ENCODE measurements at regions not wholly inside any gene's neighbourhood (a gene's known extent, or its start where the extent isn't known, plus 50 kb on each side); places are given as distances from the start of the nearest gene placed in this dataset.
"Not testable (repeated sequence)": the region's sequence is repeated elsewhere in the genome, so short reads cannot be mapped to it uniquely, and the experiment has no call there.

DNA sequence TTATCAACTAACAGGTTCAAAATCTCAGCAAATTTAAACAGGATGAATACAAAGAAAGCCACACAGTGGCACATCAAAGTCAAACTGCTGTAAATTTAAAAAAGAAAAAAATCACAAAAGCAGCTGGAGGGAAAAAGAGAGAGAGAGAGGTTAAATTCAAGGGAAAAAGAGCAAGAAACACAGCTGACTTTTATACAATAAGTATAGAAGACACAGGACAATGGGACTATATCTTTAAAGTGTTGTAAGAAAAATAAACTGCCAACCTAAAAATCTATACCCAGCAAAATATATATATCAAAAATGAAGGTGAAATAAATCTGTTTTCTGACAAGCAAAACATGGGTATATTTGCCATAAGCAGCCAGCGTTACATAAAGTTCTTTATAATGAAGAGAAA, 261.5 kb downstream of the TLE1 start:
- DNase-seq (ENCODE audit: low read depth): no peak

DNA sequence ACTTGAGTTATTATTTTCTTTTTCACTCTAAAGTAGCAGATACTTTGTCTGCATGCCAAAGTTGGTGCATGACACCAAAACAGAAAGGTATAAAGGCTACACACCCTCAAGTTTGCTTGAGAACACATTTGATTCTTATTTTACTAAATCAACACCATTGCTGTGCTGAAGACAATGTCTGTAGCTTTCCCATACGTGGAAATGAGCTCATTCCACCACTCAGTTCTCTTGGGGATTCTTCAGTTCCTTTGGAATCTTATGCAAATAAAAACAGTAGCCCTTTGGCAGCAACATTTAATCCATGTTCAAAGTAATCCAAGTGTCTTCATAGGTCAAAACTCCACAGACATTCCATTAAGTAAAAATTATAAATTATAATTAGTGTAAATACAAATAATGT, 264.9 kb downstream of the TLE1 start:
- no peak for DNase-seq (ENCODE audit: low read depth)

DNA sequence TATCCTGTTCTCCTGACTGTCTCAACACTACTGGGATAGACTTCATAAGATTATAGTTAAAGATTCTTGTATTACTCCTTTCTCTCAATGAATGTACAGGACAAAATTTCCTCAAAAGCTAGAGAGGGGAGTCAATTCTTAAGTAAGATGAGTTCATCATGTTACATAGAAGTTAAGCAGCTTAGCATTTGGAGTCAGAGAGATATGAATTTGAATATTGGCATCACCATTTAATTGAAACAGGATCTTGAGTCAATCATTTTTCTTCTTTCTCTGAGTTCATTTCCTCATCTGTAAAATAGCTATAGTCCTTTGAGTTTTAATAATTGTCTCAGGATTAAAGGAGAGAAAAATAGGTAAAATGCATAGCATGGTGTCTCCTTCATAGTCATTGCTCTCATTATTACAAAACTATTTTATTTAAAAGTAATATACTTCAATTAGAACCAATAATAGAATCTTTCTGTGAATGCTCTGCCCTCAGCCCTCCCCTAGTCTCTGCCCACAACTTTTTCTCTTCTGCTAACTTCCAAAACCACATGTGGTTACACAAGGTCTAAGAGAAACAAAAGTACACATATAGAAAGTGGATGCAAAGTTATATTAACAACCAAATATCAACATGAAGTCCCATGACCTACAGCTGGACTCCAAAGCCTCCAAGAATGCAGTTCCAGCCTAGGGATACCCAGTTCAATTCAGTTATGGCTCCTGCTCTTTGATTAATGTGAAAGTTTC, 265.6 kb downstream of the TLE1 start:
- DNase-seq (ENCODE audit: low read depth): no peak

DNA sequence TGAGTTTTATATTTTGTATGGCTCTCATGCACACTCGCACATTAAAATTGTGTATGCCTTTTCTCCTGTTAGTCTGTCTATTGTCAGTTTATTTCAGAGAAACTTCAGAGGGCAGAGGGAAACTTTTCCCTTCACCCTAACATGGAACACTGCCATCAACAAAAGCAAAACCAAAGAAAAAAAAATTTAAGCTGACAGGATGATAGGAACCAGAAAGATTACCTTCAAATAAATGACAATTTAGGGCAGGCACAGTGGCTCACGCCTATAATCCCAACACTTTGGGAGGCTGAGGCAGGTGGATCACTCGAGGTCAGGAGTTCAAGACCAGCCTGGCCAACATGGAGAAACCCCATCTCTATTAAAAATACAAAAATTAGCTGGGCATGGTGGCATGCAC, 268.3 kb downstream of the TLE1 start:
- DNase-seq (ENCODE audit: low read depth): not testable (repeated sequence)

DNA sequence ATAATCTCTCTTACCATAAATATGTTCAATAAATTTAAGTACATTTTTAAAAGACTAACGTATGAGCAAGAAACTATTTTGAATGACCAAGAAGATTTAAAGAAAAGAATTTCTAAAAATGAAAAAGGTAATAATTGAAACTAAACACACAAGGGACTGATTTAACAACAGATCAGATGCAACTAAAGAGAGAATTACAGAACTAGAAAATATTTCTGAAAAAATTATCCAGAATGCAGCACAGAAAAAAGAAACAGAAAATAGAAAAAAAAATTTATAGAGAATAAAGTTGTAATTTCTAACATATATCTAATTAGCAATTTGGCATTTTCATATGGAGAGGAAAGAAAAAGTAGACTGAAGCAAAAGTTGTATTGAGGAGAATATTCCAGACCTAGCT, 269.3 kb downstream of the TLE1 start:
- DNase-seq (ENCODE audit: low read depth): no peak

DNA sequence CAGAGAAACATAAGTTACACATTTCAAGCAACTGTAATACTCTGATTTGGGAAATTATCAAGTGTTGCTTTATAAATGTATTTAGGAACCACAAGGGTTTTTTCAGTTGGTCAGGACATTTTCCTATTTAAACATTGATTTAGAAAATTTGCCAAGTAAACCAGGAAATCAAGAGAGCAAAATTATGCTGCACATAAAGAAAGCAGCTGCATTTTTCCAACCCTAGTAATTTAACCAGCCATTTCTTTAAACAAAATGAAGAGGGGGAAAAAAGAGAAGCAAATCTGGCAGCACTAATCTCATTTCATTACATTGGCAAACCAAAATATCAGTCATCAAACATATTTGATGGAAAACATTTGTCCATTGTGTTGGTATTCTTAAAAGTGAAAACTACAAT, 271.4 kb downstream of the TLE1 start:
- no peak for DNase-seq (ENCODE audit: low read depth)

DNA sequence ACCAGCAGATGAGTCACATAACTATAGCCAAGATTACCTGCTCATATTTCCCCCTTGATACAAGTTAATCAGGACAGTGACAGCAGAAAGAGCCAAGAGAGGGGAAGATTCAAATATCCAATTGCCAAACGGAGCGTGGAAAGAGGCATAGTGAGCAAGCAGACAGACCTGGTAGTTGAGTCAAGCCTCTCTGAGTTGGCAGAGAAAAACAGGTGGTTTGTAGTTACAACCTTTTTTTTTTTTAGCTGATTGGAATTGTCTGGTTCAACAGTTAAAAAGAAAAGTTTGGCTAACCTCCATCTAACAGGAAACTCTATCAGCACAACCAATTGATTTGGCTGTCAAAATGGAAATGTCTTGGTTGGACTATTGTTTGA, 272.1 kb downstream of the TLE1 start:
- no peak for DNase-seq (ENCODE audit: low read depth)

DNA sequence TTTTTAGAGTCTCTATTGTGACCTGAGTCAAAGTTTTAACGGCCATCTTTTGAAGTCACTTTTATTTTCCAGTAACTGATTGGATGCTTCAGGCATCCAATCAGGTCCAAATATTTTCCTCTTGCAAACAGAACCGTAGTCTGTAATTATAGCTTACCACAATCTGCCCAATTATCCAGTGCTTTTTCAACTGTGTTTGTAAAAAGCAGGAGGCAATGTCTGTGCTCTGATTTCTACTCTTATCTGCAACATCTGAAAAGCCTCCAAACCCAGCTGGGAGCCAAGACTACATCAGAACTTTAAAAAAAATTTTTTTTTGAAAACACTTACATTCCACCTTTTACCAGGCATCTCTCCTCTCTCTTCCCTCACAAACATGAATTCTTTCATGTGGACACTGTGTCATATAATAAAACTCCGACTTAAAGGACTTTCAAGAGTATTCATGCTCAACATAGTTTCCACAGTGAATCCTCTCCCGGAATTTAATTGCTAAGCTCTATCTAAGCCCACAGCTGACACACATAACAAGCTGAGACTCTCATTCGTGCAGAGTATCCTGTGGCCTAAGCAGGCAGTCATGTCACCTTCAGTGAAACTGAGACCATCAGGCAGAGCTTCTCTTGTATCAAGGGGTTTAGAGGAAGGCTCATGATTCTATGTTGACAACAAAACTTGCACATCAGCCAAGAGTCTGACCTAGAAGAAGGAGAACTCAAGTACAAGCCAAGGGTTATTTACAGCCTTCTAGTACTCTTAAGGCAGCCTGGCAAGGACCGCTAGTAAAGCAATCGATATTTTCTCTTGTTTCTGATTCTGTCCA, 272.7 kb downstream of the TLE1 start:
- DNase-seq (ENCODE audit: low read depth): peak; percentile 40

DNA sequence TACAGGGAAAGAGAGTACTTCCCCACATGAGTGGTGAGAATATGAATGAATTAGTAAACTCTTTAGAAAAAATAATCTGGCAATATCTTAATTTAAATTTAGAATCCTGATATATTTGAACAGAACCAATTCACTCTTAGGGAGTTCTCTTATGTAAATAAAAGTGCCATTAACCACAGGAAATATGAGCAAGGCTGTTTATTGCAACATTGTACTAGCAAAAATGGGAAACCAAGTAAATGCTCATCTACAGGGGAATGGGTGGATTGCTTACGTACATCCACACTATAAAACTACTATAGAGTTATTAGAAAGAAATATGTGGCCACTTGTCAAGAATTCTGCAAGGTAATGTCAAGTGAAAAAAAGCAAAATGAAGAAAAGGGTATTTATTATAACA, 274.5 kb downstream of the TLE1 start:
- no peak for DNase-seq (ENCODE audit: low read depth)

DNA sequence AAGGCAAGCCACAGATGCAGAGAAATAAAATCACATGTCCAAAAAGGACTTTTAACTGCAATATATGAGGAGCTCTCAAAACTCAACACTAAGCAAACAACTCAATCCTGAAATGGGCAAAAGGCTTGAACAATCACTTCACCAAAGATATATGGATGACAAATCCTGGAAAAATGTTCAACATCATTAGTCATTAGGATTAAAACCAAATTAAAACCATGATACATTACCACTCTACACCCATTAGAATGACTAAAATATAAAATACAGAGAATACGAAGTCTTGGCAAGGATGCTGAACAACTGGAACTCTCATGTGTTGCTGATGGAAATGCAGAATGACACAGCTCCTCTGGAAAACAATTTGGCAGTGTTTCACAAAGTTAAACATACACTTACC, 277.4 kb downstream of the TLE1 start:
- DNase-seq (ENCODE audit: low read depth): no peak

DNA sequence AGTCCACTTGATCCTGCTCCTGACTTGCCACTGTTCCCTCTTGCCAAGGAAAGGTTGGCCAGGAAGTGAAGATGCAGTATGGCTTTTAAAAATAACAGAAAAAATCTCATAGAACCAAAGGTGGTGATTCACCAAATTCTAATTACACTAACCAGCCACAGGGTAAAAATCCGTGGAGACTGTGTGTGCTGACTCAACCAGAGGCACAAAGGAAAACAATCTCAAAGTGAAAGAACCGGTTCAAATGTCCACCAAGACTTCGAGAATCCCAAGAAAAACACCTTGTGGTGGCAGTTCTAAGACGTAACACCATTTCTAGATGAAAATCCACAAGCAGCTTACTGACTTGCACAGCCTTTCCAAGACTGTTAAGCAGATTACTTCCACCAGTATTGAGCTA, 279.1 kb downstream of the TLE1 start:
- peak; percentile 73 for DNase-seq (ENCODE audit: low read depth)

DNA sequence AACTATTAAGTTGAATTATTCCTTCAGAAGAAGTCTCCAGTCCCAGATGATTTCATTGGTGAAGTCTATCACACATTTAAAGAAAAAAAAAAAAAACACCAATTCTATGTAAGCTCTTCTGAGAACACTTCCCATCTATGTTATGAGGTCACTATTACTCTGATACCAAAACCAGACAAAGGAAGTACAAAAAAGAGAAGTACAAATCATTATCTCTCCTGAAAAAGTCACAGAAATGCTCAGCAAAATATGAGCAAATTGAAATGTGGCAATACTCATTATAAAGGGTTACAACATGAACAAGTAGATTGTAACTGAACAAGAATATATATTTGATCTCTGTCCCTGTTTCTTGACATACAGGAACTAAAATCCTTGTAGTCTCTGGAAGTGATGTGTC, 280.4 kb downstream of the TLE1 start:
- no peak for DNase-seq (ENCODE audit: low read depth)

DNA sequence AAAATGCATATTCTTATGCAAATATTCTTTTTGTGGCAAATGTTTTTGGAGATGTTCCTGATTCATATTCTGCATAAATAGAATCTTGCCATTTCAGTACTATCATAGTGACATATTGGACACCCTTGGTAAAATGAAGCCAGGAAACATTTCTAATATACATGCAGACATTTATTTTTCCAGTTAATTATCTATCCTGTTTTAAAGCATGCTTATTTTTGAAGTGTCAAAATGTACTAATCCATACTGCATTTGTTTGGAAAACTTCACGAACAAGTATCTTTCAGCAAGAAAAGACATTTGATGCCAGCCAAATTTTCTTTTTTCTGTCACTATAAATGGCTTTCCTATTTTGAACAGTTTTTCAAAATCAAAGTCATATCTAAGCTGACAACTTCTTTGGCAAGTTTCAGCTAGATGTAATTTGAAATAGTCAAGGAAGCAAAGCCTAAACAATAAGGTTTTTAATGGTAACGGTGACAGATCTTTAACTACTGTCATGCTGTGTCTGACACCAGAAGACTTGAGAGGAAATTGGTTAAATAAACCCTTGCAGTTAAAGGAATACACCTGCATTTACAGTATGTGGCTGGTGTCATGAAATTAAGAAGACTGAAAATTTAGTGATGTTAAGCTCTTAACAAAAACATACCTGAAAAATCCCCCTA, 284.3 kb downstream of the TLE1 start:
- DNase-seq (ENCODE audit: low read depth): no peak

DNA sequence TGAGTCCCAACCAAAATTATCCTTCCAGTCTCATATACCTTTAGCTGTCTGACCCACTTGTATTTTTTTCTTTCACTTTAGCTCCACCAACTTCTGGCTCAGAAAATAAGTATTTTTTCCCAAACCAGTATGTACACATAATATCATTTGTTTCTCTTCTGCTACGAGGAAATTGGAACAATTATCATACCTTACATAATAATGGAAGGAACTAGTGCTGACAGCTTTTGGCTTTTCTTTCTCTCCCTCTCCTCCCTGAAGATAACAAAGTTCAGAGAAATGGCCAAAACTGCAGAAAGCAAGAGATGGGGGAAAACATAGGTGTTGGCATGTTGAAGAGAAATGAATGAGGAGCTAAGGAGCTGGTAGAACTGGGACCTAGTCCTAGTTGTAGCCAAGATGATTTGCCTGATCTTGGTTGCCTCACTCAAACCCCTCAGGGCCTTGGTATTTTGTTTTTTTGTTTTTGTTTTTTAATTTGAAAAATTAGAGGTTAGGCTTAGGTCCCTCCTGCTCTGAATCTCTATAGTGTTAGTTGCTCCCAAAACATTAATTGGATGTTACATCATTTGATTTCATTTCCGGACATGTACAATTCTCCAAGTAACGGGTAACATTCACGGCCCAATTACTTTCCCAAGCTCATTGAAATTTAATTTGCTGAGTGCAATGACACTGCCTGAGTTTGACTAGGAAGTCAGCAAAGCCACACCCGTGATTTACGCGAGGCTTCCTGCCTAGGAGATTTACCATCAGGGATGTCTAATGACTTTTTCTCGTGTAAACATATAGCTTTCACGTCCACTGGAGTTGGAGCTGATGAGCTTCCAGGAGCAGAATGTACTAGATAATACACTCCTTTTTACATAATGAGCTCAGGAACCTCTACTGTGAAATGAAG, 291.6 kb downstream of the TLE1 start:
- DNase-seq (ENCODE audit: low read depth): no peak

DNA sequence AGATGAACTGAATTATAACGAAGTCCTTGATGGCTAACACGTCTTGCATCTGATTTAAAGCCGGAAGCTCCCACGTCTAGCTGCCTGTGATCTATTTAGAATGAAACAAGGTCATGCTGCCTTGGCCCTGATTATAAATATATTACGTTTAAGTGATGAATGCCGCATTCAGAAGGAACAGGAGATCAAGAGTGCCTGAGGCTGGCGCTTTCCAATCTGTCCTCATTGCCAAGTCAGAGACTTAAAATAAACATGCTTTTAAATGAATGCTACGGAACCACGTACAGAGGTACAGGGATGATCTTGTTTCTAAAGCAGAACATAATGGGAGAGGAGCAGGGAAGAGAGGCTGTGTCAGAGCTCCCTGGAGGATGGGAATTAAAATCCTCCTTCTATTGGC, 292.8 kb downstream of the TLE1 start:
- DNase-seq (ENCODE audit: low read depth): no peak

DNA sequence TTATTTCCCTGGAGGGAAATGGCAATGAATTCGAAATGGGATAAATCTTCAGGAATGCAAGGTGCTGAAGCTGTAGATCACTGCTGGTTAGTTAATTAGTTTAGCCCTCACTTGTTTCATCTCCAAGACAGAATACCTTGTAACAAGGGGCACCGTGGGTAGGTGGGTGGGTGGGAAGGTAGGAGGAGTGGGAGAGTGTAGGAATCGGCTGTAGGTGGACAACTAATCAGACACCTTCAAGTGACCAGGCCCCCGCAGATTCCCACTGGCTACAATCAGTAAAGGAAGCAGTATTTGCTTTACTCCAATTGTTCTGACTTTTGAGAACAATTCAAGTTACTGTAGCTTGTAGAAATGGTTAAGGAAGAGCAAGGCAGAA, 293.7 kb downstream of the TLE1 start:
- no peak for DNase-seq (ENCODE audit: low read depth)

DNA sequence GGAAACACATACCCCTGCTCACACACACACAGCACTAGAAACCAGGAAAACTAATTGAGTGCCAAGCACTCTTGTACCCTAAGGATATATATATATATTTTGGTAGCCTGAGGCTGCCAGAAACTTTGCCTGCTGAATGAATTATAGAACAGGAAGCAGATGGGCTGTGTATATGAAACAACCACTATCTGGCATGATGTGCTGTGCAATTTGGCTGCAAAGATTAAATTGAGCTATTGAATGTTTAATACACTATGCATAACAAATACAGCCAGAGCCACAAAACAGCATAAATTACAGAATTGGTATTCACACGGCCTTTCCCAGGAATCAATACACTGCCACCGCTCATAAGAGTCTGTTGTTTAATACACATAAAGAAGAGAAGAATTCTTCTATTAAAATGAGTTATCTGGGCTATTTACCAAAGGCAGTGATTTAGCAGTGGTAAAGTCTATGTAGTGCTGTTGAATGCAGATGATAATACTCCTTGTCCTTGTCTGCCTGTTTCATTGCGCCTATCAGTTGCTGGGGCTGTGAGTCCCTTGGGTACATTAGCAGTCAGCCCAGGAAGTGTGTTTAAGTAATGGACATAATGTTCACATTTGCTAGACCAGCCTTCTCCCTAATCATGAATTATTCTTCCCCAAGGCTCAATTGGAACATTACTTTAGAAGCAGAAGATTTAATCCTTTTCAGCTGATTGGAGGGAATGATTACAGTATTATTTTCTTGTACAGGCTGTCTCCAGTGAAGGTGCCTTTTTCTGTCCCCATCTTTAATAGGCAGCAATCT, 294.3 kb downstream of the TLE1 start:
- DNase-seq (ENCODE audit: low read depth): no peak

DNA sequence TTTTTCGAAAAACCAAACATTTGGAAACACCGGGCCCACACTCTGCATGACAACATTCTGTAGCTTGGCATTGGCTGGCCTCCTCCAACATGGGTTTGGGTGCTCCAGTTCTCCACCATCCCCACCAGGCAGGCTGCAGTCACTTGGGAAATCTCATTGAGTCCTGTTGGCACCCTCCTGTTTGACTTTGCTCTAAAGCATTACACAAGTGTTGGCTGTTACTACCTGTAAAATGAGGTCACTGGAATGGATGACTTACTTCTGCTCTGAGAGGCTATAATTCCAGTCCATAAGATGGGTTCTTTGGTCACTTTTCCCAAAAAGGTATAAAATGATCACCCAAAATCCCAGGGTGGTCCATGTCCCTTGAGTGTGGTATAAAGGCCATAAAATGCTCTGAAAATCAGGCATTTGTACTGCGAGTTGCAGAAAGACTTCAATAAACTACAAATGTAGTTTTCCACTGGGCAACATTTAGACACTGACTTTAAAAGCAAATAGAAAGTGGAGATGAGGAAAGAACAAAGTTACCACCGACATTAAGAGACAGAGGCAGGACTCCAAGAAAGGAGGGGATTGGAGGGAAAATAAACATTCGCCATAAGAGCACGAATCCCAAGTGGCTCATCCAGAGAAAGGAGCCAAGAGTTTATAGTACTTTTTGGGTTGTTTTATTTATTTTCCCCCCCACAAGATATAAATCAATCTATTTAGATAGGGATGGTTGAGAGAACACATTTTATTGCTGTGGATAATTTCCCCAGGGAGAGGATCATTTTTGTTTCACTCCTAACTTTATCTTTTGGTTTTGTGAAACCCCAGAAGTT, 295.1 kb downstream of the TLE1 start:
- DNase-seq (ENCODE audit: low read depth): no peak

DNA sequence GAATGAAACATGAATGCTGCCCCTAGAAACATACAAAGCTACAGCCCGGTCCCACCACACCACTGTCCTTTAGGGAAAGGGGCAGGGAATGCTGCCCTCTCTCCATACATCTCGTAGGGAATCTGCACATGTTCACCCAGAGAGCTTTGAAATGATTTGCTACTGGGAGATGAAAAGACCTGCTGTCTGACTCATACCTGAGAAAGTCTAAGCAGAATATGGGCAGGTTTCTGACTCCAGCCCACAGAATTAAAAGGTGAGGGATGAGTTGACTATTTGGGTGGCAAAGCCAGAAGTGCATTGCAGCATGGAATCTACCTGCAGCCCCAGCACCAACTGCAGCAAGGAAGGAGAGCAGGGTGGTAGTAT, 297.9 kb downstream of the TLE1 start:
- DNase-seq (ENCODE audit: low read depth): no peak

DNA sequence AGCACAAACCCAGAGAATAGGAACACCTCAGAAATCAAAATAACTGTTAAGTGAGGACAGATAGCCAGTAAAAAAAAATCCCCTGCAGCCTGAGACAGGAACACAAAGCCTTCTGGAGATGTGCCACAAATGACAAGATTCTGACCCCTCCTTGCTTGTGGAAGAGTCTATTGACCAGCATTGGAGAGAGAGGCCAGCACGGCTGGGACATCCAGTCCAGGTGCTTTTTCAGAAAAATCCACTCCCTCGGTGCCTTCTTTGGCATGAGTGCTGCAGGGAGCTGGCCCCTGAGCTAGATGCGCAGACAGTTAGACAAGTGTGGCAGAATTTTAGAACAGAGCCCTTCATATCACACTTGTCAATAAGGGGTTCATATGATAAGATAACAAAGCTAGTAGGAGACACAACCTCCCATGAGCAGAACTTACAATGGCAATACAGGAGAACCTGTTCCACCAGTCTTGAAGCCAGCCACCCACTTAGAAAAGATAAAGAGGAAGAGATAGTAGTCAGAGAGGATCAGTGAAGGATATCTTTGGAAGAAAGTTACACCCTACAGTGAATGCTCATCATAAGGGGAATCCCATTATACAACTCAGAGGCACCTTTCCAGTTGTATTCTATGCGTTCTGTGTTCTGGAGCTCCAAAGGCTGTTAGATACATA, 298.4 kb downstream of the TLE1 start:
- no peak for DNase-seq (ENCODE audit: low read depth)
